GM23338 (cell line): ENCODE measurements at regions not wholly inside any gene's neighbourhood (a gene's known extent, or its start where the extent isn't known, plus 50 kb on each side); places are given as distances from the start of the nearest gene placed in this dataset.

Experiments
- ATAC-seq: fragments of 200-7000 bp; cut with Tn5 transposase; 3 replicates; pipeline ENCODE4 v1.9.1; 2020
- DNase-seq: peaks from one replicate; pipeline ENCODE4 v3.0.0-alpha.2; 2015; ENCODE audit warnings: low spot score
- H2AFZ ChIP-seq: fragments of 200-600 bp; sonication (generic); 2 replicates; pipeline ENCODE4 v1.8.0; 2016; ENCODE audit warnings: antibody characterized with exemption, mild to moderate bottlenecking, moderate library complexity
- H3F3A ChIP-seq: fragments of 200-600 bp; sonication (generic); replicated peaks from 2 replicates; pipeline ENCODE4 v1.8.0; 2017; ENCODE audit warnings: antibody characterized with exemption, mixed run types, low read depth
- H3K27ac ChIP-seq: fragments of 200-600 bp; sonication (generic); 2 replicates; pipeline ENCODE4 v1.6.1; 2016; ENCODE audit warnings: low read depth
- H3K27me3 ChIP-seq: fragments of 200-600 bp; sonication (generic); 2 replicates; pipeline ENCODE4 v1.8.0; 2016; ENCODE audit warnings: mild to moderate bottlenecking, mixed run types, moderate library complexity; ENCODE audit not compliant: insufficient read depth
- H3K36me3 ChIP-seq: fragments of 200-600 bp; sonication (generic); 2 replicates; pipeline ENCODE4 v1.8.0; 2016; ENCODE audit warnings: mild to moderate bottlenecking; ENCODE audit not compliant: insufficient read depth
- H3K4me1 ChIP-seq: fragments of 200-600 bp; sonication (generic); 2 replicates; pipeline ENCODE4 v1.8.0; 2016; ENCODE audit warnings: mild to moderate bottlenecking, moderate library complexity; ENCODE audit not compliant: insufficient read depth
- H3K4me2 ChIP-seq: fragments of 200-600 bp; sonication (generic); 2 replicates; pipeline ENCODE4 v1.7.1; 2017; ENCODE audit warnings: mixed run types
- H3K4me3 ChIP-seq: fragments of 200-600 bp; sonication (generic); 2 replicates; pipeline ENCODE4 v1.6.1; 2016; ENCODE audit warnings: mixed run types
- H3K79me2 ChIP-seq: fragments of 200-600 bp; sonication (generic); replicated peaks from 2 replicates; pipeline ENCODE4 v1.8.0; 2017; ENCODE audit warnings: mild to moderate bottlenecking; ENCODE audit not compliant: insufficient read depth
- H3K9me2 ChIP-seq: fragments of 200-600 bp; sonication (generic); 2 replicates; pipeline ENCODE4 v1.8.0; 2017; ENCODE audit not compliant: insufficient read depth
- H4K20me1 ChIP-seq: fragments of 200-600 bp; sonication (generic); replicated peaks from 2 replicates; pipeline ENCODE4 v1.8.0; 2017; ENCODE audit warnings: mild to moderate bottlenecking; ENCODE audit not compliant: insufficient read depth
- H3K27ac Mint-ChIP-seq: 2 replicates; pipeline ENCODE4 v1.8.0; 2020; ENCODE audit warnings: inconsistent platforms, mild to moderate bottlenecking, moderate library complexity, mixed read lengths
- H3K27me3 Mint-ChIP-seq: 3 replicates; pipeline ENCODE4 v1.8.0; 2022; ENCODE audit warnings: low read depth, mild to moderate bottlenecking, moderate library complexity, mixed read lengths, inconsistent platforms; ENCODE audit not compliant: insufficient read depth, poor library complexity
- H3K36me3 Mint-ChIP-seq: 3 replicates; pipeline ENCODE4 v1.8.0; 2021; ENCODE audit warnings: low read depth, mild to moderate bottlenecking, inconsistent platforms, moderate library complexity, mixed read lengths
- H3K4me1 Mint-ChIP-seq: 3 replicates; pipeline ENCODE4 v1.8.0; 2020; ENCODE audit warnings: mild to moderate bottlenecking, inconsistent platforms, mixed read lengths
- H3K4me3 Mint-ChIP-seq: 3 replicates; pipeline ENCODE4 v1.8.0; 2021; ENCODE audit warnings: moderate library complexity, mild to moderate bottlenecking, inconsistent platforms, mixed read lengths
- H3K9me3 Mint-ChIP-seq: 3 replicates; pipeline ENCODE4 v1.8.0; 2020; ENCODE audit warnings: moderate library complexity, mild to moderate bottlenecking, inconsistent platforms, mixed read lengths
- EZH2phosphoT487 ChIP-seq: fragments of 200-600 bp; sonication (generic); IDR thresholded peaks from one replicate; pipeline ENCODE4 v1.8.1; 2018; ENCODE audit warnings: antibody characterized with exemption; ENCODE audit not compliant: unreplicated experiment
- JUNB ChIP-seq: IDR thresholded peaks from one replicate; pipeline ENCODE4 v1.6.1; 2016; ENCODE audit warnings: antibody characterized with exemption; ENCODE audit not compliant: unreplicated experiment
- NANOG ChIP-seq: IDR thresholded peaks from 2 replicates; pipeline ENCODE4 v1.6.1; 2016; ENCODE audit warnings: antibody characterized with exemption, borderline replicate concordance
- POLR2AphosphoS5 ChIP-seq: IDR thresholded peaks from 2 replicates; pipeline ENCODE4 v1.6.1; 2016; ENCODE audit warnings: antibody characterized with exemption, low read depth
- ZNF114 ChIP-seq: fragments of 250-450 bp; sonication (Bioruptor Pico); IDR thresholded peaks from 2 replicates; pipeline ENCODE4 v1.5.0; 2020; ENCODE audit warnings: mild to moderate bottlenecking, moderate library complexity
- ZNF331 ChIP-seq: fragments of 250-450 bp; sonication (Bioruptor Pico); IDR thresholded peaks from 2 replicates; pipeline ENCODE4 v1.5.0; 2020; ENCODE audit warnings: low read depth, mild to moderate bottlenecking, moderate library complexity
- TF ChIP-seq, protein P1 (sequence below): IDR thresholded peaks from 2 replicates; pipeline ENCODE4 v1.6.1; 2016; ENCODE audit warnings: antibody characterized with exemption
- TF ChIP-seq, protein P2 (sequence below): fragments of 250-450 bp; sonication (Bioruptor Pico); IDR thresholded peaks from 2 replicates; pipeline ENCODE4 v1.5.0; 2020; ENCODE audit warnings: mild to moderate bottlenecking, moderate library complexity

- no peak overlapping the region for H3K4me3 ChIP-seq
- TF ChIP-seq, protein P1, sequence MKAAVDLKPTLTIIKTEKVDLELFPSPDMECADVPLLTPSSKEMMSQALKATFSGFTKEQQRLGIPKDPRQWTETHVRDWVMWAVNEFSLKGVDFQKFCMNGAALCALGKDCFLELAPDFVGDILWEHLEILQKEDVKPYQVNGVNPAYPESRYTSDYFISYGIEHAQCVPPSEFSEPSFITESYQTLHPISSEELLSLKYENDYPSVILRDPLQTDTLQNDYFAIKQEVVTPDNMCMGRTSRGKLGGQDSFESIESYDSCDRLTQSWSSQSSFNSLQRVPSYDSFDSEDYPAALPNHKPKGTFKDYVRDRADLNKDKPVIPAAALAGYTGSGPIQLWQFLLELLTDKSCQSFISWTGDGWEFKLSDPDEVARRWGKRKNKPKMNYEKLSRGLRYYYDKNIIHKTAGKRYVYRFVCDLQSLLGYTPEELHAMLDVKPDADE: no peak
- TF ChIP-seq EZH2phosphoT487 (no peak), ZNF331 (CRISPR knock-in tag) (no peak), NANOG (no peak), ZNF114 (CRISPR knock-in tag) (no peak), POLR2AphosphoS5 (no peak), JUNB (no peak)
- TF ChIP-seq, protein P2, sequence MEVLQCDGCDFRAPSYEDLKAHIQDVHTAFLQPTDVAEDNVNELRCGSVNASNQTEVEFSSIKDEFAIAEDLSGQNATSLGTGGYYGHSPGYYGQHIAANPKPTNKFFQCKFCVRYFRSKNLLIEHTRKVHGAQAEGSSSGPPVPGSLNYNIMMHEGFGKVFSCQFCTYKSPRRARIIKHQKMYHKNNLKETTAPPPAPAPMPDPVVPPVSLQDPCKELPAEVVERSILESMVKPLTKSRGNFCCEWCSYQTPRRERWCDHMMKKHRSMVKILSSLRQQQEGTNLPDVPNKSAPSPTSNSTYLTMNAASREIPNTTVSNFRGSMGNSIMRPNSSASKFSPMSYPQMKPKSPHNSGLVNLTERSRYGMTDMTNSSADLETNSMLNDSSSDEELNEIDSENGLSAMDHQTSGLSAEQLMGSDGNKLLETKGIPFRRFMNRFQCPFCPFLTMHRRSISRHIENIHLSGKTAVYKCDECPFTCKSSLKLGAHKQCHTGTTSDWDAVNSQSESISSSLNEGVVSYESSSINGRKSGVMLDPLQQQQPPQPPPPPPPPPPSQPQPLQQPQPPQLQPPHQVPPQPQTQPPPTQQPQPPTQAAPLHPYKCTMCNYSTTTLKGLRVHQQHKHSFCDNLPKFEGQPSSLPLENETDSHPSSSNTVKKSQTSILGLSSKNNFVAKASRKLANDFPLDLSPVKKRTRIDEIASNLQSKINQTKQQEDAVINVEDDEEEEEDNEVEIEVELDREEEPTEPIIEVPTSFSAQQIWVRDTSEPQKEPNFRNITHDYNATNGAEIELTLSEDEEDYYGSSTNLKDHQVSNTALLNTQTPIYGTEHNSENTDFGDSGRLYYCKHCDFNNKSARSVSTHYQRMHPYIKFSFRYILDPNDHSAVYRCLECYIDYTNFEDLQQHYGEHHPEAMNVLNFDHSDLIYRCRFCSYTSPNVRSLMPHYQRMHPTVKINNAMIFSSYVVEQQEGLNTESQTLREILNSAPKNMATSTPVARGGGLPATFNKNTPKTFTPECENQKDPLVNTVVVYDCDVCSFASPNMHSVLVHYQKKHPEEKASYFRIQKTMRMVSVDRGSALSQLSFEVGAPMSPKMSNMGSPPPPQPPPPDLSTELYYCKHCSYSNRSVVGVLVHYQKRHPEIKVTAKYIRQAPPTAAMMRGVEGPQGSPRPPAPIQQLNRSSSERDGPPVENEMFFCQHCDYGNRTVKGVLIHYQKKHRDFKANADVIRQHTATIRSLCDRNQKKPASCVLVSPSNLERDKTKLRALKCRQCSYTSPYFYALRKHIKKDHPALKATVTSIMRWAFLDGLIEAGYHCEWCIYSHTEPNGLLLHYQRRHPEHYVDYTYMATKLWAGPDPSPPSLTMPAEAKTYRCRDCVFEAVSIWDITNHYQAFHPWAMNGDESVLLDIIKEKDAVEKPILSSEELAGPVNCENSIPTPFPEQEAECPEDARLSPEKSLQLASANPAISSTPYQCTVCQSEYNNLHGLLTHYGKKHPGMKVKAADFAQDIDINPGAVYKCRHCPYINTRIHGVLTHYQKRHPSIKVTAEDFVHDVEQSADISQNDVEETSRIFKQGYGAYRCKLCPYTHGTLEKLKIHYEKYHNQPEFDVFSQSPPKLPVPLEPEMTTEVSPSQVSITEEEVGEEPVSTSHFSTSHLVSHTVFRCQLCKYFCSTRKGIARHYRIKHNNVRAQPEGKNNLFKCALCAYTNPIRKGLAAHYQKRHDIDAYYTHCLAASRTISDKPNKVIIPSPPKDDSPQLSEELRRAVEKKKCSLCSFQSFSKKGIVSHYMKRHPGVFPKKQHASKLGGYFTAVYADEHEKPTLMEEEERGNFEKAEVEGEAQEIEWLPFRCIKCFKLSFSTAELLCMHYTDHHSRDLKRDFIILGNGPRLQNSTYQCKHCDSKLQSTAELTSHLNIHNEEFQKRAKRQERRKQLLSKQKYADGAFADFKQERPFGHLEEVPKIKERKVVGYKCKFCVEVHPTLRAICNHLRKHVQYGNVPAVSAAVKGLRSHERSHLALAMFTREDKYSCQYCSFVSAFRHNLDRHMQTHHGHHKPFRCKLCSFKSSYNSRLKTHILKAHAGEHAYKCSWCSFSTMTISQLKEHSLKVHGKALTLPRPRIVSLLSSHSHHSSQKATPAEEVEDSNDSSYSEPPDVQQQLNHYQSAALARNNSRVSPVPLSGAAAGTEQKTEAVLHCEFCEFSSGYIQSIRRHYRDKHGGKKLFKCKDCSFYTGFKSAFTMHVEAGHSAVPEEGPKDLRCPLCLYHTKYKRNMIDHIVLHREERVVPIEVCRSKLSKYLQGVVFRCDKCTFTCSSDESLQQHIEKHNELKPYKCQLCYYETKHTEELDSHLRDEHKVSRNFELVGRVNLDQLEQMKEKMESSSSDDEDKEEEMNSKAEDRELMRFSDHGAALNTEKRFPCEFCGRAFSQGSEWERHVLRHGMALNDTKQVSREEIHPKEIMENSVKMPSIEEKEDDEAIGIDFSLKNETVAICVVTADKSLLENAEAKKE (CRISPR knock-in tag): no peak
- H3K9me3 Mint-ChIP-seq: no peaks in the 10 kb centered on the region
- no peak overlapping the region for H3K27ac ChIP-seq
- no peaks in the 10 kb centered on the region for H3F3A ChIP-seq
- no peaks in the 10 kb centered on the region for H3K36me3 Mint-ChIP-seq
- H3K79me2 ChIP-seq: no peaks in the 10 kb centered on the region
- H3K4me2 ChIP-seq: no peak overlapping the region
- 0 out of 2 replicates have a peak, but pooled peaks cover 3% of the 10 kb centered on the region for H3K9me2 ChIP-seq
- H3K4me1 ChIP-seq: no peaks in the 10 kb centered on the region; the same call in 1 of the 2 replicates
- peaks cover 5% of the 10 kb centered on the region for H3K27me3 Mint-ChIP-seq
- no peaks in the 10 kb centered on the region for H4K20me1 ChIP-seq
- ATAC-seq: no peak
- peaks cover 9% of the 10 kb centered on the region for H3K4me1 Mint-ChIP-seq
- no peaks in the 10 kb centered on the region for H3K27me3 ChIP-seq
- no peak overlapping the region for H3K27ac Mint-ChIP-seq
- no peaks in the 10 kb centered on the region for H3K36me3 ChIP-seq
- no peak overlapping the region for H3K4me3 Mint-ChIP-seq
- H2AFZ ChIP-seq: no peak overlapping the region
- no peak for DNase-seq
Observed at GRCh38 chr10:128929131-128929530, 537.9 kb upstream of the MGMT start.
